HepG2 (cell line): ENCODE measurements at regions not wholly inside any gene's neighbourhood (a gene's known extent, or its start where the extent isn't known, plus 50 kb on each side); places are given as distances from the start of the nearest gene placed in this dataset.

Experiments used
- ATAC-seq: fragments of 200-7000 bp; cut with Tn5 transposase; 3 replicates; pipeline ENCODE4 v1.9.1; 2020; ENCODE audit warnings: mild to moderate bottlenecking, moderate library complexity
- BruUV-seq: library from RNA; stranded (reverse); fragments of 400-500 nt; replicated peaks from 2 replicates; lab custom pipeline; 2021; lab: Mats Ljungman, UMichigan
- CTCF ChIA-PET: fragments of 300-600 bp; formaldehyde crosslinking; extraction: SDS; loops from one replicate; lab custom pipeline; 2021; ENCODE audit warnings: low total read pairs, inconsistent platforms, low intra/inter-chr PET ratio; lab: Yijun Ruan, JAX
- POLR2A ChIA-PET: fragments of 350-600 bp; sonication (Branson Sonifier 250); formaldehyde crosslinking; loops from one replicate; lab custom pipeline; 2020; ENCODE audit warnings: antibody characterized with exemption, inconsistent platforms; lab: Yijun Ruan, JAX
- DNase-seq: peaks from one replicate; pipeline ENCODE4 v3.0.0-alpha.2; 2015; ENCODE audit warnings: low spot score
- FAIRE-seq: peaks from 3 replicates; lab custom pipeline; 2011; peaks lifted over from hg19 to GRCh38; lab: Jason Lieb, UNC
- H2AFZ ChIP-seq: one replicate; pipeline ENCODE4 v1.6.1; 2011; ENCODE audit warnings: low read length, inconsistent platforms
- H3K27ac ChIP-seq: fragments of 300-600 bp; 3 replicates; pipeline ENCODE4 v1.8.0; 2011; ENCODE audit warnings: mixed run types, mild to moderate bottlenecking, mixed read lengths, low read length, inconsistent platforms; ENCODE audit not compliant: insufficient read depth; ENCODE audit errors: extremely low read length
- H3K27me3 ChIP-seq, 2 experiments: fragments of 200-600 bp in 1 of 2; 2 replicates in 1 of 2; 3 replicates in 1 of 2; pipeline versions ENCODE4 v1.6.0 to v1.8.0; 2011; ENCODE audit warnings: low read length in 2 of 2, mild to moderate bottlenecking in 2 of 2, moderate library complexity in 2 of 2, inconsistent platforms in 1 of 2; ENCODE audit not compliant: insufficient read depth in 2 of 2, control insufficient read depth in 1 of 2
- H3K36me3 ChIP-seq, 2 experiments: fragments of 200-600 bp in 1 of 2; replicated peaks in 1 of 2; 2 replicates in 1 of 2; 3 replicates in 1 of 2; pipeline versions ENCODE4 v1.5.1 to v1.8.0; 2011; ENCODE audit warnings: low read length in 2 of 2, inconsistent platforms in 1 of 2; ENCODE audit not compliant: insufficient read depth in 2 of 2, control insufficient read depth in 1 of 2
- H3K4me1 ChIP-seq: 2 replicates; pipeline ENCODE4 v1.5.1; 2012; ENCODE audit warnings: low read length, inconsistent platforms; ENCODE audit not compliant: insufficient read depth
- H3K4me2 ChIP-seq: 2 replicates; pipeline ENCODE4 v1.6.0; 2011; ENCODE audit warnings: low read depth, low read length, inconsistent platforms
- H3K4me3 ChIP-seq, 3 experiments: fragments of 200-600 bp in 1 of 3; sonication (generic), shearing (Covaris generic) in 1 of 3; replicated peaks in 1 of 3; 2 replicates each; pipeline ENCODE4 v1.5.1; 2011 to 2016; ENCODE audit warnings: low read length in 3 of 3, inconsistent platforms in 2 of 3, low read depth in 2 of 3, mild to moderate bottlenecking in 2 of 3, control low read depth in 1 of 3, mixed read lengths in 1 of 3; ENCODE audit not compliant: insufficient read depth in 1 of 3
- H3K79me2 ChIP-seq: one replicate; pipeline ENCODE4 v1.6.1; 2011; ENCODE audit warnings: low read length, inconsistent platforms; ENCODE audit not compliant: insufficient read depth
- H3K9ac ChIP-seq: 2 replicates; pipeline ENCODE4 v1.6.0; 2011; ENCODE audit warnings: mild to moderate bottlenecking, low read depth, low read length, inconsistent platforms; ENCODE audit not compliant: insufficient read depth
- H3K9me3 ChIP-seq: 2 replicates; pipeline ENCODE4 v1.5.1; 2012; ENCODE audit warnings: mild to moderate bottlenecking, low read length
- H4K20me1 ChIP-seq: 2 replicates; pipeline ENCODE4 v1.6.0; 2011; ENCODE audit warnings: inconsistent platforms, mild to moderate bottlenecking, low read length, moderate library complexity; ENCODE audit not compliant: insufficient read depth
- FOSL2 ChIP-seq: sonication (generic); formaldehyde crosslinking; IDR thresholded peaks from 2 replicates; pipeline ENCODE4 v1.4.0; 2020; ENCODE audit warnings: missing genetic modification reagents
- GATA4 ChIP-seq: sonication (generic); IDR thresholded peaks from 2 replicates; pipeline ENCODE4 v1.6.1; 2016; ENCODE audit warnings: antibody characterized with exemption, low read depth, borderline replicate concordance
- HMG20A ChIP-seq: IDR thresholded peaks from 2 replicates; pipeline ENCODE4 v1.6.1; 2016; ENCODE audit warnings: borderline replicate concordance
- HNF4G ChIP-seq, 2 experiments: sonication (generic) in 1 of 2; formaldehyde crosslinking in 1 of 2; IDR thresholded peaks; 2 replicates each; pipeline versions ENCODE4 v1.4.0 to v1.6.1; 2011 to 2020; ENCODE audit warnings: borderline replicate concordance in 2 of 2, low read depth in 2 of 2, mild to moderate bottlenecking in 2 of 2, low read length in 1 of 2, missing genetic modification reagents in 1 of 2, moderate library complexity in 1 of 2
- MED1 ChIP-seq: sonication (generic); formaldehyde crosslinking; IDR thresholded peaks from 2 replicates; pipeline ENCODE4 v1.4.0; 2020; ENCODE audit warnings: missing genetic modification reagents
- ZBTB21 ChIP-seq: sonication (generic); formaldehyde crosslinking; IDR thresholded peaks from 2 replicates; pipeline ENCODE4 v1.4.0; 2020; ENCODE audit warnings: missing genetic modification reagents
- ZNF782 ChIP-seq: sonication (generic); formaldehyde crosslinking; IDR thresholded peaks from 2 replicates; pipeline ENCODE4 v1.4.0; 2020; ENCODE audit warnings: missing genetic modification reagents, mild to moderate bottlenecking, borderline replicate concordance
- ZSCAN31 ChIP-seq: sonication (generic); formaldehyde crosslinking; IDR thresholded peaks from 2 replicates; pipeline ENCODE4 v1.5.0; 2020; ENCODE audit warnings: low read depth, mild to moderate bottlenecking, missing genetic modification reagents
- WGBS: methylation state at CpG from one replicate; pipeline ENCODE4 v1.1.6; 2017; ENCODE audit warnings: low lambda C conversion rate; 5-methylcytosine and 5-hydroxymethylcytosine counted together
- in situ Hi-C: cut with HindIII; loops from 2 replicates; pipeline ENCODE4 v1.10.0; 2017; ENCODE audit warnings: low pct_unique_long_range_greater_than_20kb; ENCODE audit not compliant: extremely low pct_ligation_motif_present
- intact Hi-C: fragments of 100-400 bp; cut with micrococcal nuclease; formaldehyde crosslinking; loops from one replicate; pipeline ENCODE4 v1.10.0; 2022; ENCODE audit not compliant: unreplicated experiment
- TF ChIP-seq, protein P1 (sequence below): sonication (generic); formaldehyde crosslinking; IDR thresholded peaks from 2 replicates; pipeline ENCODE4 v1.8.0; 2022; ENCODE audit warnings: mild to moderate bottlenecking, missing genetic modification reagents, moderate library complexity
- TF ChIP-seq, protein P2 (sequence below): sonication (generic); formaldehyde crosslinking; IDR thresholded peaks from 2 replicates; pipeline ENCODE4 v1.8.1; 2023; ENCODE audit warnings: missing genetic modification reagents, inconsistent platforms, borderline replicate concordance
- TF ChIP-seq, protein P3 (sequence below): sonication (generic); formaldehyde crosslinking; IDR thresholded peaks from 2 replicates; pipeline ENCODE4 v1.4.0; 2020; ENCODE audit warnings: missing genetic modification reagents, borderline replicate concordance
- TF ChIP-seq, protein P4 (sequence below): sonication (generic); formaldehyde crosslinking; IDR thresholded peaks from 2 replicates; pipeline ENCODE4 v1.4.0; 2020; ENCODE audit warnings: missing genetic modification reagents
- TF ChIP-seq, protein P5 (sequence below): sonication (generic); formaldehyde crosslinking; IDR thresholded peaks from 2 replicates; pipeline ENCODE4 v1.9.0; 2021; ENCODE audit warnings: missing genetic modification reagents, mild to moderate bottlenecking, borderline replicate concordance
- TF ChIP-seq, protein P6 (sequence below): sonication (generic); formaldehyde crosslinking; IDR thresholded peaks from 2 replicates; pipeline ENCODE4 v1.4.0; 2020; ENCODE audit warnings: missing genetic modification reagents

DNA sequence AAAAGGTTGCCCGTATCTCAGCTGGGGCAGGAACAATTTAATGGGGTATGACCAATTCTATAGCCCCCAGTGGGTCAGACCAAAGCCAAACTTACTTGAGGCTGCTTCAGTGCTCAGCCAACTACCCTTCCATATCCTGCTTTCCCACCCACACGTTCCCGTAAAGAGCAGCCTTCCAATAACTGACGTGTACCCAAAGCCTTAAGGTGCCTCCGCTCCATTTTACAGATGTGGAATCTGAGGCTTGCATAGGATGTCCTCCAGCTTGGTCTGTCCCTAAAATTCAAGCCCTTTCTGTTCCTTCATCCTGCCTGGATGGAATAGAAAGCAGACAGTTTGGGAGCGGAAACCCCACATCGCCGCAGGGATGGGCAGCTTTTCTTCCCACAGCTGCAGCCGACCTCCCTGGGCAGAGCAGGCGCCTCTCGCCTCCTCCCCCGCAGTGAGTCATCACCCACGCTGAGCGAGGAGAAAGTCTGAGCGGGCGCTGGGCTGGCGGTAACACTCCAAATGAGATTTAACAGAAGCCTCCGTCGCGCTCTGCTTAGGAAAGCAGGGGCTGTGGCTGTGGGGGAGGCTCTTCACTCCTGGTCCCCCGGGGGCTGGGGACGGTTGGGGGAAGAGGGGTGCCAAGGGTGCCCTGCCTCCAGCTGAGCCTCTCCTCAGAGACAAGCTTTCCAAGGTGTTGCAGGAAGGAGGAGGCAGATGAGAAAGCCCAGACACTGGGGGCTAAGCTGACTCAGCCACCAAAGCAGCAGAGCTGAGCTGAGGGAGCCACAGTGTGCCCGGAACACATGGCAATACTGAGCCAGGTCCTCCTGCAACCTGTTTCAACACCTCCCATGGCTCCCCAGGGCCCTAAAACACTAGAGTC lies 57.8 kb upstream of the HRH1 start:
- CTCF ChIA-PET = no interaction called here
- DNase-seq = no peak
- TF ChIP-seq, protein P1, sequence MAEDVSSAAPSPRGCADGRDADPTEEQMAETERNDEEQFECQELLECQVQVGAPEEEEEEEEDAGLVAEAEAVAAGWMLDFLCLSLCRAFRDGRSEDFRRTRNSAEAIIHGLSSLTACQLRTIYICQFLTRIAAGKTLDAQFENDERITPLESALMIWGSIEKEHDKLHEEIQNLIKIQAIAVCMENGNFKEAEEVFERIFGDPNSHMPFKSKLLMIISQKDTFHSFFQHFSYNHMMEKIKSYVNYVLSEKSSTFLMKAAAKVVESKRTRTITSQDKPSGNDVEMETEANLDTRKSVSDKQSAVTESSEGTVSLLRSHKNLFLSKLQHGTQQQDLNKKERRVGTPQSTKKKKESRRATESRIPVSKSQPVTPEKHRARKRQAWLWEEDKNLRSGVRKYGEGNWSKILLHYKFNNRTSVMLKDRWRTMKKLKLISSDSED (CRISPR knock-in tag) = no peak
- TF ChIP-seq HNF4G (IDR thresholded peaks at IDR 0.05; ENCODE audit: borderline replicate concordance, low read depth, low read length) (no peak), HNF4G (CRISPR knock-in tag; IDR thresholded peaks at IDR 0.05; ENCODE audit: borderline replicate concordance, low read depth) (no peak), GATA4 (no peak), FOSL2 (CRISPR knock-in tag) (peak; percentile 87), ZNF782 (CRISPR knock-in tag) (no peak), ZSCAN31 (no peak), HMG20A (CRISPR knock-in tag) (no peak), ZBTB21 (CRISPR knock-in tag) (no peak), MED1 (no peak)
- TF ChIP-seq, protein P2, sequence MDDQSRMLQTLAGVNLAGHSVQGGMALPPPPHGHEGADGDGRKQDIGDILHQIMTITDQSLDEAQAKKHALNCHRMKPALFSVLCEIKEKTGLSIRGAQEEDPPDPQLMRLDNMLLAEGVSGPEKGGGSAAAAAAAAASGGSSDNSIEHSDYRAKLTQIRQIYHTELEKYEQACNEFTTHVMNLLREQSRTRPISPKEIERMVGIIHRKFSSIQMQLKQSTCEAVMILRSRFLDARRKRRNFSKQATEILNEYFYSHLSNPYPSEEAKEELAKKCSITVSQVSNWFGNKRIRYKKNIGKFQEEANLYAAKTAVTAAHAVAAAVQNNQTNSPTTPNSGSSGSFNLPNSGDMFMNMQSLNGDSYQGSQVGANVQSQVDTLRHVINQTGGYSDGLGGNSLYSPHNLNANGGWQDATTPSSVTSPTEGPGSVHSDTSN (CRISPR knock-in tag) = no peak
- TF ChIP-seq, protein P3, sequence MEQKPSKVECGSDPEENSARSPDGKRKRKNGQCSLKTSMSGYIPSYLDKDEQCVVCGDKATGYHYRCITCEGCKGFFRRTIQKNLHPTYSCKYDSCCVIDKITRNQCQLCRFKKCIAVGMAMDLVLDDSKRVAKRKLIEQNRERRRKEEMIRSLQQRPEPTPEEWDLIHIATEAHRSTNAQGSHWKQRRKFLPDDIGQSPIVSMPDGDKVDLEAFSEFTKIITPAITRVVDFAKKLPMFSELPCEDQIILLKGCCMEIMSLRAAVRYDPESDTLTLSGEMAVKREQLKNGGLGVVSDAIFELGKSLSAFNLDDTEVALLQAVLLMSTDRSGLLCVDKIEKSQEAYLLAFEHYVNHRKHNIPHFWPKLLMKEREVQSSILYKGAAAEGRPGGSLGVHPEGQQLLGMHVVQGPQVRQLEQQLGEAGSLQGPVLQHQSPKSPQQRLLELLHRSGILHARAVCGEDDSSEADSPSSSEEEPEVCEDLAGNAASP (CRISPR knock-in tag) = no peak
- TF ChIP-seq, protein P4, sequence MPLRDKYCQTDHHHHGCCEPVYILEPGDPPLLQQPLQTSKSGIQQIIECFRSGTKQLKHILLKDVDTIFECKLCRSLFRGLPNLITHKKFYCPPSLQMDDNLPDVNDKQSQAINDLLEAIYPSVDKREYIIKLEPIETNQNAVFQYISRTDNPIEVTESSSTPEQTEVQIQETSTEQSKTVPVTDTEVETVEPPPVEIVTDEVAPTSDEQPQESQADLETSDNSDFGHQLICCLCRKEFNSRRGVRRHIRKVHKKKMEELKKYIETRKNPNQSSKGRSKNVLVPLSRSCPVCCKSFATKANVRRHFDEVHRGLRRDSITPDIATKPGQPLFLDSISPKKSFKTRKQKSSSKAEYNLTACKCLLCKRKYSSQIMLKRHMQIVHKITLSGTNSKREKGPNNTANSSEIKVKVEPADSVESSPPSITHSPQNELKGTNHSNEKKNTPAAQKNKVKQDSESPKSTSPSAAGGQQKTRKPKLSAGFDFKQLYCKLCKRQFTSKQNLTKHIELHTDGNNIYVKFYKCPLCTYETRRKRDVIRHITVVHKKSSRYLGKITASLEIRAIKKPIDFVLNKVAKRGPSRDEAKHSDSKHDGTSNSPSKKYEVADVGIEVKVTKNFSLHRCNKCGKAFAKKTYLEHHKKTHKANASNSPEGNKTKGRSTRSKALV (CRISPR knock-in tag) = no peak
- TF ChIP-seq, protein P5, sequence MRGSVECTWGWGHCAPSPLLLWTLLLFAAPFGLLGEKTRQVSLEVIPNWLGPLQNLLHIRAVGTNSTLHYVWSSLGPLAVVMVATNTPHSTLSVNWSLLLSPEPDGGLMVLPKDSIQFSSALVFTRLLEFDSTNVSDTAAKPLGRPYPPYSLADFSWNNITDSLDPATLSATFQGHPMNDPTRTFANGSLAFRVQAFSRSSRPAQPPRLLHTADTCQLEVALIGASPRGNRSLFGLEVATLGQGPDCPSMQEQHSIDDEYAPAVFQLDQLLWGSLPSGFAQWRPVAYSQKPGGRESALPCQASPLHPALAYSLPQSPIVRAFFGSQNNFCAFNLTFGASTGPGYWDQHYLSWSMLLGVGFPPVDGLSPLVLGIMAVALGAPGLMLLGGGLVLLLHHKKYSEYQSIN (CRISPR knock-in tag) = no peak
- TF ChIP-seq, protein P6, sequence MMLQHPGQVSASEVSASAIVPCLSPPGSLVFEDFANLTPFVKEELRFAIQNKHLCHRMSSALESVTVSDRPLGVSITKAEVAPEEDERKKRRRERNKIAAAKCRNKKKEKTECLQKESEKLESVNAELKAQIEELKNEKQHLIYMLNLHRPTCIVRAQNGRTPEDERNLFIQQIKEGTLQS (CRISPR knock-in tag) = 0 out of 2 replicates have a peak, but pooled peaks have one; percentile 45

More for the DNA sequence above, 57.8 kb upstream of the HRH1 start:
- in situ Hi-C loops = no loop called here
- Histone ChIP-seq H3K9ac (no peak overlapping the region), H3K4me2 (no peak overlapping the region), H4K20me1 (no peaks in the 10 kb centered on the region), H3K9me3 (no peaks in the 10 kb centered on the region), H3K79me2 (no peaks in the 10 kb centered on the region), H3K4me3 (no peak overlapping the region), H3K27ac (no peak overlapping the region), H3K4me1 (no peaks in the 10 kb centered on the region), H3K36me3 (no peaks in the 10 kb centered on the region), H2AFZ (no peak overlapping the region), H3K27me3 (peaks cover 0 to 23% of the 10 kb centered on the region in 2 experiments; a peak in 2 of 5 replicates)
- WGBS = 10% methylated on average over 19 of the region's 23 CpGs
- POLR2A ChIA-PET = no interaction called here
- no peak for FAIRE-seq
- intact Hi-C loops = no loop called here
- ATAC-seq = peak; percentile 73
- no TSS peak for BruUV-seq
